HG03159 (cell line): ENCODE measurements at regions not wholly inside any gene's neighbourhood (a gene's known extent, or its start where the extent isn't known, plus 50 kb on each side); places are given as distances from the start of the nearest gene placed in this dataset.

Source experiments
- ATAC-seq: cut with Tn5 transposase; IDR thresholded peaks from one replicate; pipeline ENCODE4 v1.9.1; 2021; ENCODE audit warnings: mild to moderate bottlenecking, moderate library complexity; ENCODE audit not compliant: unreplicated experiment

GRCh38 chr5:121175986-121176385, 675.7 kb upstream of the FTMT start:
- no peak for ATAC-seq

- no peak for ATAC-seq
Observed at GRCh38 chr5:121182788-121183490, 668.7 kb upstream of the FTMT start.

- ATAC-seq, result no peak
Observed at GRCh38 chr5:121188849-121189248, 662.8 kb upstream of the FTMT start.

- no peak for ATAC-seq
Observed at GRCh38 chr5:121189342-121190305, 662.1 kb upstream of the FTMT start.

- ATAC-seq, result no peak
Observed at GRCh38 chr5:121199216-121199999, 652.3 kb upstream of the FTMT start.

- no peak for ATAC-seq
Observed at GRCh38 chr5:121218086-121218485, 633.6 kb upstream of the FTMT start.

DNA sequence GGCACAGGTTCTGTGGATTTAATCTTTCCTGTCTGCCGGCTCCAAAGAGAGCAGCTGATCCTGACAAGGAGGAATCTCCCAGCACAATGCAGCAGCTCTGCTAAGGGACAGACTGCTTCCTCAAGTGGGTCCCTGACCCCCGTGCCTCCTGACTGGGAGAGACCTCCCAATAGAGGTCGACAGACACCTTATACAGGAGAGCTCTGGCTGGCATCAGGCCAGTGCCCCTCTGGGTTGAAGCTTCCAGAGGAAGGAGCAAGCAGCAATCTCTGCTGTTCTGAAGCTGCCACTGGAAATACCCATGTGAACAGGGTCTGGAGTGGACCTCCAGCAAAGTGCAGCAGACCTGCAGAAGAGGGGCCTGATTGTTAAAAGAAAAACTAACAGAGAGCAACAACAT, 630.2 kb upstream of the FTMT start:
- ATAC-seq, result no peak

GRCh38 chr5:121226765-121227164, 624.9 kb upstream of the FTMT start:
- no peak for ATAC-seq

GRCh38 chr5:121239951-121240350, 611.7 kb upstream of the FTMT start:
- no peak for ATAC-seq

DNA sequence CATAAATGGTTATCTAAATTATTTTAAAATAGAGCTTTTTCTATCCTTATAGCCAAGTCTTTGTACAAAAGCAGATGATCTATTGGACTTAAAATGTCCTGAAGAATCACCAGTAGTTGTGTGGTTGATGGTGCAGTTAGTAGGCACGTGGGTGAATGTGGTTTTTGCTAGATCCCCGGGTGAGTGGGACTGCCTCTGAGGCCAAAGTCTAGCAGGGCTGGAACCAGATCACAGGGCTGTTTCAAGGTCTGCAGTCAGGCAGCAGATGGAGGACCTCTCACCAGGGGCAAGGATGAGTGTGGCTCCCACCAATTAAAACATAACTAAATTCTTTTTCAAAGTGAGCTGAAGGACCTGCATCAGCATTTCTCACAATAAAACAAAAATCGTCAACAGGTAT, 604.7 kb upstream of the FTMT start:
- no peak for ATAC-seq

- no peak for ATAC-seq
Observed at GRCh38 chr5:121251954-121252353, 599.7 kb upstream of the FTMT start.

DNA sequence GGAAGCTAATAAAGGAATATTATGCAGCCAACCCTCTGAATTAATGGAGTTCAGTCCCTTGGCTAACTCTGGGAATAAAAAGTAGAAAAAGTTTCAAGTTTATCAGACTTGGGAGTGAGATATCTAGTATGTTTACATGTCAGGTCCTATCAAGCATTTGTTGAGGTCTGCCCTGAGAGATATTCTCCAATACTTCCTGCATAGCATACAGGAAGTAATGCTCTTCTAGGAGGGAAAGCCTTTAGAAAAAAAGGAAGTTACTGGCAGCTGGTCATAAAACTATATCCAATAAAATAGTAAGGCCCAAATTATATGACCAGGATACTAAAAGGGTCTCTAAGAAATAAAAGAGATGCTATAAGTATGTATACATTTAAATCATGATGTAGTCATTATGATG, 594.1 kb upstream of the FTMT start:
- no peak for ATAC-seq

- no peak for ATAC-seq
Observed at GRCh38 chr5:121263456-121263855, 588.2 kb upstream of the FTMT start.

DNA sequence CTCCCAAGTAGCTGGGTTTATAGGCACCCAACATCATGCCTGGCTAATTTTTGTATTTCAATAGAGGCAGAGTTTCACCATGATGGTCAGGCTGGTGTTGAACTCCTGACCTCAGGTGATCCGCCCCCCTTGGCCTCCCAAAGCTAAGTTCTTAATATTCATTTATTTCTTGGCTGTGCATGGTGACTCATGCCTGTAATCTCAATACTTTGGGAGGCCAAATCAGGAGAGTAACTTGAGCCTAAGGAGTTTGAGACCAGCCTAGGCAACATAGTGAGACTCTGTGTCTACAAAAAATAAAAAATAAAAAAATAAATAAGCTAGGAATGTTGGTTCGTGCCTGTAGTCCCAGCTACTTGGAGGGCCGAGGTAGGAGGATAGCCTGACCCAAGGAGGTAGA, 587.1 kb upstream of the FTMT start:
- ATAC-seq, result no peak

DNA sequence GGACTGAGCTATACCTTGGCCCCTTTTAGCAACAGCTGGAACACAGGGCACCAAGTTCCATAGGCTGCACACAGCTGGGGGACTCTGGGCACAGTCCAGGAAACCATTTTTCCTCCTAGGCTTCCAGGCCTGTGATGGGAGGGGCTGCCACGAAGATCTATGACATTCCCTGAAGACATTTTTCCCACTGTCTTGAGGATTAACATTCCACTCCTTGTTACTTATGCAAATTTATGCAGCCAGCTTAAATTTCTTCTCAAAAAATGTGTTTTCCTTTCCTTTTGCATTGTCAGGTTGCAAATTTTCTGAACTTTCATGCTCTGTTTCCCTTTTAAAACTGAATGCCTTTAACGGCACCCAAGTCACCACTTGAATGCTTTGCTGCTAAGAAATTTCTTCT, 580.1 kb upstream of the FTMT start:
- no peak for ATAC-seq

- no peak for ATAC-seq
Observed at GRCh38 chr5:121273833-121274433, 577.7 kb upstream of the FTMT start.

DNA sequence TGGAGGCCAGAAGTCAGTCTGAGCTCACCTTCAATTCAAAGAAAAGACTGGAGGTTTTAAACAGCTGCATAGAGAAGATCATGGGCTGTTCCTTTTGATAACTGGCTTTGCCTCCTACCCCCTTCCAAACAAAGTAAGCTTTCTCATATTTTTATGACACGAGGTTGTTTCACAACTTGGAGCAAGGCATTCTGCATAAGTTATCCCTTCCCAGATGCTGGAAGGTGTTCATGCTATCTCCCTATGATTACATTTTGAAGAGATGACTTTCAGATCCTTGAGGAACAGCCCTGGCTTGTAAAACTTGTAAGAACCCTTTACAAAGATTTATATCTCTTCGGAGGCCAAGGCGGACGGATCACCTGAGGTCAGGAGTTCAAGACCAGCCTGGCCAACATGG, 571.9 kb upstream of the FTMT start:
- ATAC-seq, result no peak

DNA sequence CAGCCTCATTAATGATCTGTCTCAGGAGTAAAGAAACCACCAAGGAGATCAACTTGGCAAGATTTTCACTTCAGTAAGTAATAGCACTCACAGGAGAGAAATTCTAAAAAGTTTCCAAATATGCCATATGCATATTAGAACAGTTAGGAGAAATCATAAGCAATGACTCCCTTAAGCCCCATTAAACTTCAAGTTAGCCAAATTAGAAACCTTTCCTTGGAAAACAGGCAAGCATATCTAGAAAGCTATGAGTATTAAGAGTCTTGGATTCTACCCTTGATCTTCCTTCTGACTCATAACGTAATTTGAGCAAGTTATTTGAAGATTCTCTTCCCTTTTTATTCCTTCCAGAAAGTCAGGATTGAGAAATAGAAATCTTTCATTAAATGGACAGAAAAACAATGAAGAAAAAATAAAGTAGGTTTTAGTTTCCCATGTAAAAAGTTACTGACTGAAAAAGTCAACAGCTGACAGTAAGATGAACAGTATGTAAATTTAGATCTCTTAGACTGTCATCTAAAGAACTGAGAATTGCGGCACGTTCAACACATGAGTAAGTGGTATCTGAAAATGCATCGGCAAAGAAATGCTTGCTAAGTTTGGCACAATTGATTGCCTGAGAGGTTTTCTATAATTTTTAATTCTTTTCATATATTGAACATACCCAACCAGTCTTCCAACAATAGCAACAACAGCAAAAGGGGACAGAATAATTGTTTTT, 565.7 kb upstream of the FTMT start:
- ATAC-seq, result no peak

- no peak for ATAC-seq
Observed at GRCh38 chr5:121288781-121289180, 562.9 kb upstream of the FTMT start.

DNA sequence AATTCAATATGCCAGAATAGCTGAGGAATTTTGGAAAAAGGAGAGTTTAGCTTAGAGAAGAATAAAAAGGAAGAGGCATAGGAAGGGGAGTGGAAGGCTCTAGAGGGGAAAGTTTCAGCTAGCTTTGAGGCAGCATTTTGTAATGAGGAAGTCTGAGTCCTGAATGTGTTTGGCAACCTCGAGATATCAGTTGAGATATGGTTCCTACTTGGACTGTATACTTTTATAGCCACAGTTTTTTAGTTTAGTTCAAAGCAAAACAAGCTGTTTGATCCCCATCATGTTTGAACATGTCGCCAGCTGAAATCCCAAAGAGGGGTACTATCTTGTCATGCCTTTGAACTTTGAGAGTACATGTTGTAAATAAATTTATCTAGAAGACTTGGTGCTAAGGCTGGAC, 559.0 kb upstream of the FTMT start:
- ATAC-seq, result no peak
